Adrenal gland (tissue), 5 donors: ENCODE measurements at regions not wholly inside any gene's neighbourhood (a gene's known extent, or its start where the extent isn't known, plus 50 kb on each side); places are given as distances from the start of the nearest gene placed in this dataset.

Experiments used
- CTCF ChIP-seq, 6 experiments: fragments of 450-650 bp in 4 of 6; fragments of 200-600 bp in 2 of 6; sonication (generic) in 1 of 6; IDR thresholded peaks; 1 replicate in 5 of 6; 2 replicates in 1 of 6; pipeline versions ENCODE4 v1.5.1 to v1.8.0; 2016 to 2021; ENCODE audit warnings: antibody characterized with exemption in 6 of 6, mild to moderate bottlenecking in 2 of 6, moderate library complexity in 1 of 6
- POLR2A ChIP-seq, 2 donors: fragments of 450-650 bp; IDR thresholded peaks; one replicate each; pipeline ENCODE4 v1.6.1; 2017; ENCODE audit warnings: antibody characterized with exemption in 2 of 2, mild to moderate bottlenecking in 2 of 2, moderate library complexity in 1 of 2
- donor health status: DM: no; HTN: no; CAD: no.

GRCh38 chr9:28774433-28775235 is 1201.4 kb upstream of the C9orf72 start:
- no peak for TF ChIP-seq POLR2A (IDR thresholded peaks at IDR 0.05)
- peak in 5 of 6 experiments; percentile 40 to 64 (median 54) for TF ChIP-seq CTCF (IDR thresholded peaks at IDR 0.05)
